OCI-M1 (cell line): ENCODE measurements at regions not wholly inside any gene's neighbourhood (a gene's known extent, or its start where the extent isn't known, plus 50 kb on each side); places are given as distances from the start of the nearest gene placed in this dataset.
A peak's percentile ranks its signal among the peaks of the same experiment; 100 is the strongest.
"Not testable (repeated sequence)": the region's sequence is repeated elsewhere in the genome, so short reads cannot be mapped to it uniquely, and the experiment has no call there.

Experiments used
- DNase-seq: peaks from one replicate; lab custom pipeline; 2025; lab: John Stamatoyannopoulos, UW

DNA sequence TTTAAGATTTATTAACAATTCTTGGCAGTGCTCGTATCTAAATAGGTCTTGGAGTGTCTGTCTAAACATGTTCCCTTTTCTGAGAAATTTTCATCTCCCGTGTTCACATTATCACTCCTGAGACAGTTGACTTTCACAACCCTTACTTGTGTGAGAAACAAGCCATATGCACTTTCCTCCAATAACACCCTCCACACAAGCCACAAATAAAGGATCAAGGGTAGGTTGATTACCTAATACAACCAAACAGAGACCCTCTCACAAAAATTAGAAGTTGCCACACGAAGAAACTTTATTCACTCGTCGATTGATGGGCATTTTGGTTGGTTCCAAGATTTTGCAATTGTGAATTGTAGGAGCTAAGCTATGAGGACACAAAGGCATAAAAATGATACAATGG lies 763.9 kb downstream of the TRAM1L1 start:
- DNase-seq, result peak; percentile 77

DNA sequence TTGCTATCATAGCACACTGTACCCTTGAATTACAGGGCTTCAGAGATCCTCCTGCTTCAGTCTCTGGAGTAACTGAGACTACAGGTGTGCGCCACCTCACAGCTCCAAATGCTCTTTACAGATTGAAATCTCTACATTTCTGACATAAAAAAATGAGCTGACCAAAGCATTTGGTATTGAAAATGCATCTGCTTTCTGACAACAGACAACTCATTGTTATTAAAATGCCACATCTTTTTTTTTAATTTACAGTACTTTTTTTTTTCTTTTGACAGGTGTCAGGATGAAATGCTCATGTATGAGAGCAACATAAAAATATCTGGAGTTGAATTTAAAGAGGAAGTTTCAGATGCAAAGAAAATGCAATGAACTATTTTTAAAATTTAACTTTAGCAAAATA lies 764.5 kb downstream of the TRAM1L1 start:
- no peak for DNase-seq

DNA sequence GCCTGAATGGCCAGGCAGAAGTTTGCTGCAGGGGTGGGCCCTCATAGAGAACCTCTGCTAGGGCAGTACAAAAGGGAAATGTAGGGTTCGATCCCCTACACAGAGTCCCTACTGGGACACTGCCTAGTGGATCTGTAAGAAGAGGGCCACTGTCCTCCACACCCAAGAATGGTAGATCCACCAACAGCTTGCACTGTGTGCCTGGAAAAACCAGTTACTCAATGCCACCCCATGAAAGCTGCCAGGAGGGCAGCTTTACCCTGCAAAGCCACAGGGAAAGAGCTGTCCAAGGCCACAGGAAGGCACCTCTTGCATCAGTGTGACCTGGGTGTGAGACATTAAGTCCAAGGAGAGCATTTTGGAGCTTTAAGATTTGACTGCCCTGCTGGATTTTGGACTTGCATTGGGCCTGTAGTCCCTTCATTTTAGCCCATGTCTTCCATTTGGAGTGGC lies 781.6 kb downstream of the TRAM1L1 start:
- no peak for DNase-seq

DNA sequence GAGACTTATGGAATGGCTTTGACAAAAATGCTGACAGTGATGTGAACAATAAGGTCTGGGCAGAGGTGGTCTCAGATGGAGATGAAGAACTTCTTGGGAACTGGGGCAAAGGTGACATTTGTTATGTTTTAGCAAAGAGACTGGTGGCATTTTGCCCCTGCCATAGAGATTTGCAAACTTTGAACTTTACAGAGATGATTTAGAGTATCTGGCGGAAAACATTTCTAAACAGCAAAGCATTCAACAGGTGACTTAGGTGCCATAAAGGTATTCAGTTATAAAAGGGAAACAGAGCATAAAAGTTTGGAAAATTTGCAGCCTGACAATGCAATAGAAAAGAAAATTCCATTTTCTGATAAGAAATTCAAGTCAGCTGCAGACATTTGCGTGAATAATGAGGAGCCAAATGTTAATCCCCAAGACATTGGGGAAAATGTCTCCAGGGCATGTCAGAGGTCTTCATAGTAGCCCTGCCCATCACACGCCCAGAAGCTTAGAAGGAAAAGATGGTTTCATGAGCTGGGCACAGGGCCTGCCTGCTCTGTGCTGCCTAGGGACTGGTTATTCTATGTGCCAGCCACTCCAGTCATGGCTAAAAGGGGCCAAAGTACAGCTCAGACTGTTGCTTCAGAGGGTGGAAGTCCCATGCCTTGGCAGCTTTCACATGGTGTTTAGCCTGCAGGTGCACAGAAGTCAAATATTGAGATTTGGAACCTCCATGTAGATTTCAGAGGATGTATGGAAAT lies 782.2 kb downstream of the TRAM1L1 start:
- DNase-seq, result no peak

DNA sequence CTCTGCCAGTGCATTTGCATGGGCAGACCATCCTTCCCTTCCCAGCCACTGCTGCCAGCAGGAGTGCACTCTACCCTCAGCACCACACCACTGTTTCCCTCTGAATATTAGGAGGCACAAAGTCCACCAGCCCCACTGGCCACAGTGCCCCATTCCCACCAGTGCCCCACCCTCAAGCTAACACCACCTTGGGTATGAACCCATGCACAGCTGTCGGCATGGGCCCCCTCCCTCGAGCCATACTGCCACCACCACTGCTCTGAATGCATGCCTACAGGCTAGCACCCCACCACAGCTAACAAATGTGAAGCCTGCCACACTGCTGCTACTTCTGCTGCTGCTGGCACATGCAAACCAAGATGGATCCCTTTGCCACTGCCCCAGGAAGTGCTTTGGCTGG lies 810.4 kb downstream of the TRAM1L1 start:
- DNase-seq, result no peak

DNA sequence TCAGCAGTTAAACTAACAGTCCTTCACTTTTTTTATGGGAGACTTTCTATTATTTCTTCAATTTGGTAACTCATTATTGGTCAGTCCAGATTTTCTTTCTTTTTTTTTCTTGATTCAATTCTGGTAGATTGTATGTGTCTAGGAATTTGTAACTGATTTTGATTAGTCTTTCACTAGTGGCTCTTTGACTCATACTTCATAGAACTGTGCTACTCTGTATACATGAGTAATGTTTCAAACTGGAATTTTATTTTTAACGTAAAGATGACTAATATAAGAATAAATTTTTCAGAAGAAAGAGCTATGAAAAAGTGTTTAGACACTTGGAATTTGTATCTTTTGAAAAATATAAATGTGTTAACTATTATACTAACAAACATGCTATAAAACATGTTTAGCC lies 813.0 kb downstream of the TRAM1L1 start:
- no peak for DNase-seq

DNA sequence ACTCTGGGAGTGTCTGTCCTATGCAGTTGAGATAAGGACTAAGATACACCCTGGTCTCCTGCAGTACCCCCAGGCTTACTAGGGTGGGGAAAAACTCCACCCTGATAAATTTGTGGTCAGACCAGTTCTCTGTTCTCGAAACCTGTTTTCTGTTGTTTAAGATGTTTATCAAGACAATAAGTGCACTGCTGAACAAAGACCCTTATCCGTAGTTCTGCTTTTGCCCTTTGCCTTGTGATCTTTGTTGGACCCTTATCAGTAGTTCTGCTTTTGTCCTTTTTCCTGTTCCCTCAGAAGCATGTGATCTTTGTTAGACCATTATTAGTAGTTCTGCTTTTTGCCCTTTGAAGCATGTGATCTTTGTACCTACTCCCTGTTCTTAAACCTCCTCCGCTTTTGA lies 824.4 kb downstream of the TRAM1L1 start:
- peak; percentile 87 for DNase-seq

DNA sequence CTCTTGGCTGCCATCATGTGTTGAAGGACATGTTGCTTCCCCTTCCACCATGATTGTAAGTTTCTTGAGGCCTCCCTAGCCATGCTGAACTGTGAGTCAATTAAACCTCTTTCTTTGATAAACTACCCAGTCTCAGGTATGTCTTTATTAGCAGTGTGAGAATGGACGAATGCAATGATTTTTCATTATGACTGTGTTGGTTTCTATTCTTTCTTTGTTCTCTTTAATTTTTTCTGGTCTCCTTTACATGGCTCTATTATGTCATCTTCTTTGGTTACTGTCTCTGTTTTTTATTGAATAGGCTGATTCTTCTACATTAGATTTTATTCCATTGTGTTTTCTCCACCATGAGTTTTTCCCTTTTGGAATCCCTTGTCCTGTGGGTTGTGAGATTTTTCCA lies 840.6 kb downstream of the TRAM1L1 start:
- DNase-seq, result no peak

DNA sequence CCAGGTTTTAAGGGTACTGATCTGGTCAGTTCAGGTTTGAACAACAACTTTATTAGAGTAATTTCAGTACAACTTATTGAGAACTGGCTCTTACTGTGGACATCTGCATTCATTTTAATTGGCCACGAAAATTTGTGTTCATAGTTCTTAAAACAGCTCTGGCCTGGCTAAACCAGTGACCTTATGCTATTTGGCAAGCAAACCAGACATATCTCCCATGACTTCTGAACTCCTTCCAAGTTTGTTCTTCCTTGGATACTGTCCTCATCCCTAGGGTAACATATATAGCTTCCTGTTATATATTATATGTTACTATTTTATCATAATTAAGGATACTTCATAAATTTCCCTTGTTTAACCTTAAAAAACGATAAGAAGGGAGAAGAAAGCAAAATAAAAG lies 841.9 kb downstream of the TRAM1L1 start:
- DNase-seq, result no peak

DNA sequence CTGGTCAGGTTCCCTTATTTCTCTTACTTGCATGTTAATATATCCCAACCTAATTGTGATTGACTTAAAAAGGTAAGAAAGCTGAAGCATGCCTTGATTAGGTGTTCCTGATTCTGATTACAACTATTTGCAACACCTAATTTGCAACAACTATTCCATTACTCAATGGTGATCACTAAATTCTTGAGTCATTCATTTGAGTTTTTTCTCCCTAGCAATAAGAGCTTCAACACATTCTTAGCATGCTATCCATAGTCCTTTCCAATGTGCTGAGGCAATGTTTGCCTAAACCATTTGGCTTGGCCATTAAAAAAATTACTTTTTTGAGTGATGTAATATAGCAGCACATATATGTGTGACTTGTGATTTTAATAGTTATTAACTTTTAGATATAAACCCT lies 851.4 kb downstream of the TRAM1L1 start:
- DNase-seq, result no peak

DNA sequence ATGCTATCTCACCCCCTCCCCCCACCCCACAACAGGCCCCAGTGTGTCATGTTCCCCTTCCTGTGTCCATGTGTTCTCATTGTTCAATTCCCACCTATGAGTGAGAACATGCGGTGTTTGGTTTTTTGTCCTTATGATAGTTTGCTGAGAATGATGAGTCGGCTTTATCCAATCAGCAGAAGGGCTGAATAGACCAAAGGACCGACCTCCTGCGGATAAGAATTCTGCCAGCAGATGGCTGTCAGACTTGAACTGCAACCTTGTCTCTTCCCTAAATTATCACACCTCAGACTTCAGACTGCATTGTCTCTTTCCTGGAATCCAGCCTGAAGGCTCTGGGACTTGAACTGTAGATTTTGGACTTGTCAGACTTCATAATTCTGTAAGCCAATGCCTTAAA lies 853.4 kb downstream of the TRAM1L1 start:
- peak; percentile 78 for DNase-seq

DNA sequence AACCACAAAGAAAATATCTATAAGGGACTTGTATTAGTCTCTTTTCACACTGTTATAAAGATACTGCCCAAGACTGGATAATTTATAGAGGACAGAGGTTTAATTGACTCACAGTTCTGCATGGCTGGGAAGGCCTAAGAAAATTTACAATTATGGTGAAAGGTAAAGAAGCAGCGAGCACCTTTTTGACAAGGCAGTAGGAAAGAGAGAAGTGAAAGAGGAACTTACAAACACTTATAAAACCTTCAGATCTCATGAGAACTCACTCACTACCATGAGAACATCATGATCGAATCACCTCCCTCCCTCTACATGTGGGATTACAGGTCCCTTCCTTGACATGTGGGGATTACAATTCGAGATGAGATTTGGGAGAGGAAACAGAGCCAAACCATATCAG lies 856.0 kb downstream of the TRAM1L1 start:
- DNase-seq, result peak; percentile 30

DNA sequence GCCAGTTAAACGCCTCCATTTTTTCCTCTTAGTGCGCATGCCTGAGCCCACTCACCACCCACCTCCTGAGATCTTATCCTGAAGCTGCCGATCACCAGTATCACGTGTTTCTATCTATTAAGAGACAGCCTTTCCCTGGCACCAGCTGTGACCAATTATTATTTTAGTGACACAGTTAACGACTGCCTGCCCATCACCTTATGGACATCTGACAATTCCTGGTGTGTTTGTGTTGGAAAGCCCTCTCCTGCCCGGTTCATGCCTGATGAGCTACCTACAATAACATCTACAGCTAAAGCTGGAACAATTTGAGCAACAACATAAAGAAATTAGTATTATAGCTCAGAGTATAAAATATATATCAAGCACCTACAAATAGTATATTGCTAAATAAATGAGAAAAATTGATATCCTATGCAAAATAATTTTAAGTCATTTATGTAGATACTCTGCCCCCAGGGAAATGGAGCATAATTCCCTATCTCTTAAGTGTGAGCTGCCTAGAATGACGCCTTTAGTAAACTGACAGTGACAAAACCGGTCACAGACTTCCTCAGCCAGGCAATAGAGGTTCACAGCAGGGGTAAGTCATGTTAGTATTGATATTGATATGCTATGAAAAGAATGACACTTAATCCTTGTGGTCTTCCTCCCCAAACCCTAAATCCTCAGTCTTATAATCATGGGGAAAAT lies 862.2 kb downstream of the TRAM1L1 start:
- no peak for DNase-seq

DNA sequence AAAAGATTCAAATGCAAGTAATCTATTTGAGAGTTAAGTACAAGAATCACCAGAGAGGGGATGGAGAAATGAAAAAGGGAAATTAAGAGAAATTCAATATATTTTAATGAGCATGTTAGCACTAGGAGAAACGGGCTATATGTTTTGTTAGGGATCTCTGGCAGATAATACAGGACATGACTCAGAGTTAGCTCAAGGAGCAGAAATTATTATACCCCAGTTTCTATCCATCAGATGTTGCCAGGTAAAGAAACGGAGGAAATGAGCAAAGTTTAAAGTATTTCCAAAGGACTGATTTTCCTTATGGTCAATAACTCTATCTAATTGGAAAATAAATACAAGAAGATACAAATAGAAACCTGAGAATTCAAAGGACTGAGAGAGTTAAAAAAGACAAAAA lies 867.6 kb downstream of the TRAM1L1 start:
- DNase-seq, result no peak

DNA sequence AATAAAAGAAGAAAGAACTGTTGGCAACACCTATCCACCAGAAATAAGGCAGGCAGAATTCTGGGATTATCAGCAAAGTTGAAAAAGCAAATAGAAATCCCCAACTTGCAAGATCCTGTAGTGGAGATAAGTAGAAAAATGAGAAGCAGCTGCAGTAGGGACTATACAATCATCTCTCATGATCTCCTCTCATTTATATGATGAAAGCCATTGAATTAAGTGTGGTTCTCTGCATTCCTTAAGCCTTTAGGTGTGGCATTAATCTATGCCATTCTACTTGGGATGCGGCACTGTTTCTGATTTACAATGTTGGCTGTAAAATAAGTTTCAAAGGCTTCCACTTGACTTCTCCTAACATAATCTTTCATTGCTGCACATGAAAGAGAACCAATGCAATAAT lies 869.8 kb downstream of the TRAM1L1 start:
- no peak for DNase-seq

DNA sequence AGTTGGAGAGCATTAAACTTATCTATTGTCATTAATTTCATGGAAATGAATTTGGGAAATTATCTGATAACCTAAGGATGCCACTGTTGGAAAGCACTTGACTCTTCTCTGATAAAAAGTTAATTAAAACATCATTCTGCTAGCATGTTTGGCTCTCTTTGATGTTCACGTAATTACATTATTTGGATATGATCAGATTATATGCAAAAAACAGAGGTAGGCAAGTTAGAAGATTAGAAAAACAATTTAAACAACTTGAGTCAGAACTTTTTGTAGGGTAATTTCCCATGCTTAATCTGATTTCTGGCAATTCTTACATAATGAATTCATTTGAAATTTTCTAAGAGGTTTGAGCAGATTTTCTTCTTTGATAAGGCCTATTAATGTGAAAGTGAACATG lies 882.9 kb downstream of the TRAM1L1 start:
- no peak for DNase-seq

DNA sequence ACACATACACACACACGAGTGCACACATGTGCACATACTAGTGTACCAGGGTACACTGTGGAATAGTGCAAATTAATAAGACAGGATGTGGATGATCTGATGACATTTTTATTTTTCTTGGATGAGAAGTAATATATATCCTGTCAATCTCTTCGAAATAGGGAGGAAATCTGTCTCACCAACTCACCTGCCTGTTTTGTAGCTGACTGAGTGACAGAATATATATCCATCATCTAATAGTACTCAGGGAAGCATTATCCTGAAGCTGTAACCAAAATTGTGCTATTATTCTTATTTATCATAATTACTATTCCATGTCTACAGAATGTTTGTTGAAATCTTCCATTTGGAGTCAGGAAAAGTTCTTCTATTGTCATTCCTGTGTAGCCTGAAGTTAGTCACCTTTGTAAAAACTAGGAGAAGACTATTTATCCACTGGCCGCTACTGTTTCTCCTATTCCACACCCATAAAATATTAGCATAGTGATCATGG lies 888.0 kb downstream of the TRAM1L1 start:
- DNase-seq, result no peak

DNA sequence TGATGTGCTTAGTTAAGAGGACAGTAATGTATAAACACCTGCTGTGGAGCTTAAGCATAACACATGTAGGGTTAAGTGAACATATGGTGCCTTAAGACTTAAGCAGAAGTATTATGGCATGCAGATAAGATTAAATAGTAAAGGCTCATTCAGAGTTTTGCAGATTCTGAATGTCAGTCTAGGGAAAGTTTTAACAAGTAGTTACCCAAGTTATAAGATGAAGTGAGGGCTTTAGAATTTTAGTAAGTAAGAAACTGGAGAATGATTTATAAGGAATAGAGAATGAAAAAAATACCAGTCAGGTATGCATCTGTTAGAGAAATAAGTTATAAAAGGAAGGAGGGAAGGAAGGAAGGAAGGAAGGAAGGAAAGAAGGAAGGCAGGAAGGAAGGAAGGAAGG lies 902.1 kb downstream of the TRAM1L1 start:
- DNase-seq, result no peak

DNA sequence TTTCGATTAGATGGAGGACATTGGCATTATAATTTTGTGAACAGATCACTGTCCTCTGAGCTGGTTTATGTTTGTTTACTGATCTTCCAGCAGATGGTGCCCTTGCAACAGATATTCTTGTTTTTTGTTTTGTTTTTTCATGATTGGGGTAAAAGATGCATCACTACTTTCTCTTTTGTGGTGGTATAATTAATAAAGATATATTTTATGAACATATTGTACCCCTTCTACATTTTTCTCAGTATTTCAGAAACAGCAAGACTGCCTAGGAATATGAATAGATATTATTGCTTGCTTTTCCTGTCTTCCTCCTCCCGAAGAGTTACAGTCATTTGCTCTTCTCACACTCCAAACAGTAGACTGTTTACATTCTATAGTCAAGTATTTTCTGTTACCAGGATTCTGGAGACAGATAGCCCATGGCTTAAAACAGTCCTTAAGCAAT lies 905.2 kb downstream of the TRAM1L1 start:
- DNase-seq, result peak; percentile 70

DNA sequence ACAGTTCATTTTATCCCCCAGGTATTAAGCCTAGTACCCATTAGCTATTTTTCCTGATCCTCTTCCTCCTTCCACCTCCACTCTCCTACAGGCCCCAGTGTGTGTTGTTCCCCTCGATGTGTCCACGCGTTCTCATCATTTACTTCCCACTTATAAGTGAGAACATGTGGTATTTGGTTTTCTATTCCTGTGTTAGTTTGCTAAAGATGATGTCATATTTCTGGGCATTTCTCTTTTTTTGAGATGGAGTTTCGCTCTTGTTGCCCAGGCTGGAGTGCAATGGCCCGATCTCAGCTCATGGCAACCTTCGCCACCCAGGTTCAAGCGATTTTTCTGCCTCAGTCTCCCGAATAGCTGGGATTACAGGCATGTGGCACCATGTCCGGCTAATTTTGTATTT lies 934.0 kb downstream of the TRAM1L1 start:
- DNase-seq, result not testable (repeated sequence)

DNA sequence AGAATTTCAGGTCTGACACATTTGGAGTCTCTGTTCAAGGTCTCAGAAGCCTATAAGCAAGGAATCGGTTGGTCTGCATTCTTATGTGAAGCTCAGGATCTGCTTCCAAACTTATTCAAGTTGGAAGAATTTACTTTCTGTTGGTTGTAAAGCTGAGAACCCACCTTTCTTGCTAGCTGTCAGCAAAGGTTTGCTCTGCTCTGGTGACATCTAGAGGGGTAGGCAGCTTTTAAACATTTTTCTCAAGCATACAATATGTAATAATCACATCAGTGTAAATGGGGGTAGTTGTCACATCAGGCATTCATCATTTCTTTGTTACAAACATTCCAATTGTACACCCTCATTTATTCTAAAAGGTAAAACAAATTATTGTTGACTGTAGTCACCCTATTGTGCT lies 935.2 kb downstream of the TRAM1L1 start:
- no peak for DNase-seq

DNA sequence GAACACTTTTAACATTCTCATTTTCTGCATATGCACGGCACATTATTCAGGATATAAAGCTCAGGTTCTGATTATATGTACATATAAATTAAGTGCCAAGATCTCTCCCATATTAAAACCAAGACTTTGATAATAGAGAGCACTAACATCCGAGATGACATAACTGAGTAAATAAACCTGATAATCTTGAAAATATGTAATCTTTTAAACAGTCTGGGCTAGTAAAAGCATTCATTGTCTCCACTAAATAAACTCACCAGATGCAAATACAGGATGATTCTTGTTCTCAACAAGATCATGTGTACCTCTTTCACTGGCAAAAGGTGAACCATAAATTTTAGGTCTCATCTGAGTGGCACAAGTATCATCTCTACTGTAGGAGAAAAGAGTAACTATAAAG lies 942.2 kb downstream of the TRAM1L1 start:
- no peak for DNase-seq

DNA sequence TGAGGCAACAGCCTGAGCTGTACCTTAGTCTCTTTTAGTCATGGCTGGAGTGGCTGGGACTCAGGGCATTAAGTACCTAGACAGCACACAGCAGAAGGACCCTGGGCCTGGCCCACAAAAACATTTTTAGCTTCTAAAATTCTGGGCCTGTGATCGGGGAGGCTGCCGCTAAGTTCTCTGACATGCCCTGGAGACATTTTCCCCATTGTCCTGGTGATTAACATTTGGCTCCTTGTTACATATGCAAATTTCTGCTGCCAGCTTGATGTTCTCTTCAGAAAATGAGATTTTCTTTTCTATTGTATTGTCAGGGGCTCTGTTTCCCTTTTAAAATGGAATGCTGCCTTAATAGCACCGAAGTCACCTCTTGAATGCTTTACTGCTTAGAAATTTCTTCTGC lies 952.4 kb downstream of the TRAM1L1 start:
- no peak for DNase-seq

DNA sequence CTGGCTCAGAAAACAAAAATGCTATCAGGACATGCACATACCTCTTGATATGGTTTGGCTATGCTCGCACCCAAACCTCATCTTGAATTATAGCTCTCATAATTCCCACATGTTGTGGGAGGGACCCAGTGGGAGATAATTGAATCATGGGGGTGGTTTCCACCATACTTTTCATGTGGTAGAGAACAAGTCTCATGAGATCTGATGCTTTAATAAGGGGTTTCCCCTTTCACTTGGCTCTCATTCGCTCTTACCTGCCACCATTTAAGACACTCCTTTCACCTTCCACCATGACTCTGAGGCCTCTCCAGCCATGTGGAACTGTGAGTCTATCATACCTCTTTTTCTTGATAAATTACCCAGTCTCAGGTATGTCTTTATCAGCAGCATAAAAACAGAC lies 958.6 kb downstream of the TRAM1L1 start:
- no peak for DNase-seq
